ENCODE measurements at regions not wholly inside any gene's neighbourhood (a gene's known extent, or its start where the extent isn't known, plus 50 kb on each side); places are given as distances from the start of the nearest gene placed in this dataset.

DNA sequence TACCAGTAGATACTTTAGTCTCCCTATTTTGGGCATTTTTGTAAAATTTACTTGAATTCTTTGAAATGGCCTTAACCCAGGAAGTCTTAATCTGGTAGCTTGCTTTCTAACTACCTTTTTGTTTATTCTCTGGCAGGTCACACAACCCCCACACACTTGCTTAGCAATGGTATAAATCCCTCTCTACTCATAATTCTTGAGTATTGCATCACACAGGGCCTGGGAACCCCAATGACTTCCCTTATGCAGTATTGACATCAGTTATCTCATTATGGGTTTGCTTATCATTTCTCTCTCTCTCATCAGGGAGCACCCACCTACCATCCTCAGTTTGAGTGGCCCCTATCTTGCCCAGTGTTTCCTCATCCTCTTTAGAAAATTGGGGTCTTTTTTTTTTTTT, 207.1 kb downstream of the KCNS3 start:
- TF ChIP-seq, protein P1, sequence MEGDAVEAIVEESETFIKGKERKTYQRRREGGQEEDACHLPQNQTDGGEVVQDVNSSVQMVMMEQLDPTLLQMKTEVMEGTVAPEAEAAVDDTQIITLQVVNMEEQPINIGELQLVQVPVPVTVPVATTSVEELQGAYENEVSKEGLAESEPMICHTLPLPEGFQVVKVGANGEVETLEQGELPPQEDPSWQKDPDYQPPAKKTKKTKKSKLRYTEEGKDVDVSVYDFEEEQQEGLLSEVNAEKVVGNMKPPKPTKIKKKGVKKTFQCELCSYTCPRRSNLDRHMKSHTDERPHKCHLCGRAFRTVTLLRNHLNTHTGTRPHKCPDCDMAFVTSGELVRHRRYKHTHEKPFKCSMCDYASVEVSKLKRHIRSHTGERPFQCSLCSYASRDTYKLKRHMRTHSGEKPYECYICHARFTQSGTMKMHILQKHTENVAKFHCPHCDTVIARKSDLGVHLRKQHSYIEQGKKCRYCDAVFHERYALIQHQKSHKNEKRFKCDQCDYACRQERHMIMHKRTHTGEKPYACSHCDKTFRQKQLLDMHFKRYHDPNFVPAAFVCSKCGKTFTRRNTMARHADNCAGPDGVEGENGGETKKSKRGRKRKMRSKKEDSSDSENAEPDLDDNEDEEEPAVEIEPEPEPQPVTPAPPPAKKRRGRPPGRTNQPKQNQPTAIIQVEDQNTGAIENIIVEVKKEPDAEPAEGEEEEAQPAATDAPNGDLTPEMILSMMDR (tag by site-specific recombination; IDR thresholded peaks at IDR 0.05): no peak
- TF ChIP-seq ZBTB26 (tag by site-specific recombination; optimal IDR thresholded peaks at IDR 0.05) (no peak), ZNF274 (IDR thresholded peaks at IDR 0.05; ENCODE audit: low read length) (no peak), ZNF274 (tag by site-specific recombination; IDR thresholded peaks at IDR 0.05; ENCODE audit: borderline replicate concordance) (no peak), PRDM1 (tag by site-specific recombination; IDR thresholded peaks at IDR 0.05) (no peak)

All from HEK293 (cell line).